WERI-Rb-1 (cell line): ENCODE measurements at regions not wholly inside any gene's neighbourhood (a gene's known extent, or its start where the extent isn't known, plus 50 kb on each side); places are given as distances from the start of the nearest gene placed in this dataset.

Experiments used
- DNase-seq: peaks from one replicate; pipeline ENCODE4 v3.0.0-alpha.2; 2020
- H3K27ac ChIP-seq: fragments of 250-450 bp; sonication (Bioruptor Pico); 2 replicates; pipeline ENCODE4 v1.5.1; 2020; ENCODE audit warnings: mild to moderate bottlenecking, moderate library complexity
- H3K27me3 ChIP-seq: fragments of 250-450 bp; sonication (Bioruptor Pico); 2 replicates; pipeline ENCODE4 v1.5.1; 2021; ENCODE audit warnings: mild to moderate bottlenecking, low read depth, moderate library complexity; ENCODE audit not compliant: insufficient read depth, severe bottlenecking
- H3K36me3 ChIP-seq: fragments of 250-450 bp; sonication (Bioruptor Pico); 2 replicates; pipeline ENCODE4 v1.5.1; 2020; ENCODE audit warnings: mild to moderate bottlenecking, moderate library complexity
- H3K4me3 ChIP-seq: 2 replicates; pipeline ENCODE4 v1.5.1; 2011; ENCODE audit warnings: low read depth, mild to moderate bottlenecking, control low read depth, low read length
- H3K9me3 ChIP-seq: fragments of 250-450 bp; sonication (Bioruptor Pico); 2 replicates; pipeline ENCODE4 v1.5.1; 2021; ENCODE audit warnings: mild to moderate bottlenecking, moderate library complexity; ENCODE audit not compliant: severe bottlenecking
- CTCF ChIP-seq: IDR thresholded peaks from 2 replicates; pipeline ENCODE4 v1.5.1; 2011; ENCODE audit warnings: low read depth, mild to moderate bottlenecking, control low read depth, inconsistent platforms, low read length

GRCh38 chr4:124970011-124970410 lies 257.5 kb upstream of the ANKRD50 start:
- no peak for DNase-seq

GRCh38 chr4:124965497-124965891 lies 253.0 kb upstream of the ANKRD50 start:
- H3K9me3 ChIP-seq = peaks cover 11% of the 10 kb centered on the region
- DNase-seq = no peak
- TF ChIP-seq CTCF = no peak
- no peak overlapping the region for H3K27ac ChIP-seq
- no peaks in the 10 kb centered on the region for H3K27me3 ChIP-seq
- no peak overlapping the region for H3K4me3 ChIP-seq
- no peaks in the 10 kb centered on the region for H3K36me3 ChIP-seq

More at GRCh38 chr4:124970011-124970410, 257.5 kb upstream of the ANKRD50 start:
- no peak overlapping the region for H3K27ac ChIP-seq
- TF ChIP-seq CTCF = no peak
- no peak overlapping the region for H3K4me3 ChIP-seq
- no peaks in the 10 kb centered on the region for H3K36me3 ChIP-seq
- no peaks in the 10 kb centered on the region for H3K9me3 ChIP-seq
- no peaks in the 10 kb centered on the region for H3K27me3 ChIP-seq

GRCh38 chr4:124964852-124965496 lies 252.4 kb upstream of the ANKRD50 start:
- peaks cover 16% of the 10 kb centered on the region for H3K9me3 ChIP-seq
- DNase-seq = no peak
- H3K36me3 ChIP-seq = no peaks in the 10 kb centered on the region

GRCh38 chr4:124964251-124964650 lies 251.7 kb upstream of the ANKRD50 start:
- H3K27ac ChIP-seq = no peak overlapping the region
- H3K9me3 ChIP-seq = peaks cover 16% of the 10 kb centered on the region
- H3K36me3 ChIP-seq = no peaks in the 10 kb centered on the region
- no peak overlapping the region for H3K4me3 ChIP-seq
- no peak for DNase-seq
- no peaks in the 10 kb centered on the region for H3K27me3 ChIP-seq
- TF ChIP-seq CTCF = no peak

More at GRCh38 chr4:124964852-124965496, 252.4 kb upstream of the ANKRD50 start:
- Histone ChIP-seq H3K4me3 (no peak overlapping the region), H3K27ac (no peak overlapping the region), H3K27me3 (no peaks in the 10 kb centered on the region)
- TF ChIP-seq CTCF = no peak

GRCh38 chr4:124961138-124961750 lies 248.7 kb upstream of the ANKRD50 start:
- no peak for DNase-seq
- no peak overlapping the region for H3K27ac ChIP-seq
- peaks cover 16% of the 10 kb centered on the region for H3K9me3 ChIP-seq
- H3K36me3 ChIP-seq = no peaks in the 10 kb centered on the region
- no peak overlapping the region for H3K4me3 ChIP-seq
- TF ChIP-seq CTCF = no peak
- no peaks in the 10 kb centered on the region for H3K27me3 ChIP-seq

GRCh38 chr4:124958847-124959246 lies 246.3 kb upstream of the ANKRD50 start:
- H3K27me3 ChIP-seq = no peaks in the 10 kb centered on the region
- no peak for DNase-seq

More at GRCh38 chr4:124958847-124959246, 246.3 kb upstream of the ANKRD50 start:
- no peak overlapping the region for H3K4me3 ChIP-seq
- H3K9me3 ChIP-seq = peaks cover 16% of the 10 kb centered on the region
- H3K27ac ChIP-seq = no peak overlapping the region
- no peak for TF ChIP-seq CTCF
- no peaks in the 10 kb centered on the region for H3K36me3 ChIP-seq
